Brain microvascular endothelial cell (primary cell): ENCODE measurements at regions not wholly inside any gene's neighbourhood (a gene's known extent, or its start where the extent isn't known, plus 50 kb on each side); places are given as distances from the start of the nearest gene placed in this dataset.

Experiments used
- DNase-seq: peaks from one replicate; pipeline ENCODE4 v3.0.0-alpha.2; 2020
- H3K27ac ChIP-seq: fragments of 250-450 bp; sonication (Bioruptor Pico); 2 replicates; pipeline ENCODE4 v1.5.1; 2020; ENCODE audit warnings: mild to moderate bottlenecking, moderate library complexity
- H3K27me3 ChIP-seq: fragments of 250-450 bp; sonication (Bioruptor Pico); replicated peaks from 2 replicates; pipeline ENCODE4 v1.5.1; 2020; ENCODE audit warnings: mild to moderate bottlenecking
- H3K36me3 ChIP-seq: fragments of 250-450 bp; sonication (Bioruptor Pico); replicated peaks from 2 replicates; pipeline ENCODE4 v1.5.1; 2020; ENCODE audit warnings: mild to moderate bottlenecking
- H3K4me3 ChIP-seq: 2 replicates; pipeline ENCODE4 v1.5.1; 2011; ENCODE audit warnings: low read depth, mild to moderate bottlenecking, control low read depth, low read length, moderate library complexity
- in situ Hi-C: cut with HindIII; loops from 2 replicates; pipeline ENCODE4 v1.10.0; 2017; ENCODE audit warnings: low sequenced_read_pairs, low pct_ligation_motif_present
- TF ChIP-seq, protein P1 (sequence below): IDR thresholded peaks from 2 replicates; pipeline ENCODE4 v1.5.1; 2011; ENCODE audit warnings: low read depth, mild to moderate bottlenecking, moderate library complexity, low read length, control low read depth, inconsistent platforms; ENCODE audit errors: missing control alignments

DNA sequence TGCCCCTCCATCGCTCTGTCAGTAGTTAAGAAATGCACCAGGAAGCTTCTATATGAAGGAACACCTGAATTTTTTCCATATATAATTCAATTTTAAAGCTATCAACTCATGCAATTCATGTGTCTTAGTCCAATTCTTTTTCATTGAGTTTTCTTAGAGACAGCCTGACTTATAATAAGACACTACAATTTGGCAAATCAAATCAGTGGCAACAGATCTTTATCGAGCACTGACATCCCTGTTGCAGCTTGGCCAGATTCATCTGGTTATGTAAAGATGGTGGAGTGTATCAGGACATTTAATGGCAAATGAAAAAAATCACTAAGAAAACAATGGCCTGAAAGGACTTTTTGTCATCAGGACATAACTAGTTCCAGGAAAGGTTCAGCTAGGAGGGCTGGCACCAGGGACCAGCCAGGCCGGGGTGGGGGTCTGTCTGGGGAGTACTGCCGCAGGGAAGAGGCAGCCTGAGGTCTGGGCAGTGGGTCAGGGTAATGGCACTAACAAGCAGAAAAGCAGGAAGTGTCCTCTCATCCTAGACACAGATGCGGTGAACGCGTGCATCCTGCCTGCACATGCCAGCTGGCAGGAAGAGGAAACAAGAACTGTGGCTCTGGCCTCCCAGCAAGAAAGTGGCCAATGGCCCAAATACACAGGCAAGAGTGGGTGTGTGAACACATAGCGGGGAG, 100.5 kb upstream of the LMNTD1 start:
- H3K27me3 ChIP-seq = no peaks in the 10 kb centered on the region
- TF ChIP-seq, protein P1, sequence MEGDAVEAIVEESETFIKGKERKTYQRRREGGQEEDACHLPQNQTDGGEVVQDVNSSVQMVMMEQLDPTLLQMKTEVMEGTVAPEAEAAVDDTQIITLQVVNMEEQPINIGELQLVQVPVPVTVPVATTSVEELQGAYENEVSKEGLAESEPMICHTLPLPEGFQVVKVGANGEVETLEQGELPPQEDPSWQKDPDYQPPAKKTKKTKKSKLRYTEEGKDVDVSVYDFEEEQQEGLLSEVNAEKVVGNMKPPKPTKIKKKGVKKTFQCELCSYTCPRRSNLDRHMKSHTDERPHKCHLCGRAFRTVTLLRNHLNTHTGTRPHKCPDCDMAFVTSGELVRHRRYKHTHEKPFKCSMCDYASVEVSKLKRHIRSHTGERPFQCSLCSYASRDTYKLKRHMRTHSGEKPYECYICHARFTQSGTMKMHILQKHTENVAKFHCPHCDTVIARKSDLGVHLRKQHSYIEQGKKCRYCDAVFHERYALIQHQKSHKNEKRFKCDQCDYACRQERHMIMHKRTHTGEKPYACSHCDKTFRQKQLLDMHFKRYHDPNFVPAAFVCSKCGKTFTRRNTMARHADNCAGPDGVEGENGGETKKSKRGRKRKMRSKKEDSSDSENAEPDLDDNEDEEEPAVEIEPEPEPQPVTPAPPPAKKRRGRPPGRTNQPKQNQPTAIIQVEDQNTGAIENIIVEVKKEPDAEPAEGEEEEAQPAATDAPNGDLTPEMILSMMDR = no peak
- H3K36me3 ChIP-seq = no peaks in the 10 kb centered on the region
- DNase-seq = no peak
- no peak overlapping the region for H3K4me3 ChIP-seq
- in situ Hi-C loops = no loop called here
- H3K27ac ChIP-seq = no peak overlapping the region

DNA sequence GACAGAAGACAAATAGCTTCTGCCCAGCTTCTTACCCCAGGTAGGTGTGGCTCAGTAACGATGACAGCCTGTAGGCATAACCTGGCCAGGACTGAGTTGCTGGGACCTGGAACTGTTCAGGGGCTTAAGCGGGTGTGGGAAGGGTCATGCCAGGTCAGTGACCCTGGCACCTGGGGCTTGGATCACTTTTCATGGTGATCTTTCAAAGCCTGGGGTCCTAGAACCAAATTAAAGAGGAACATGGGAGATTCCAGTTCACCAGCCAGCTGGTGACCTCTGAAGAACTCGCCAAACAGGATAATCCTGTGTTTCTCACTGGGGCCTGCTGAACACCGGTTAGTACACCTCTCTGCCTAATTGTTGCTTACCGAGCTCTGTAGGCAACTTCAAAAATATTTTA, 102.6 kb upstream of the LMNTD1 start:
- in situ Hi-C loops = no loop called here
- Histone ChIP-seq H3K36me3 (no peaks in the 10 kb centered on the region), H3K27ac (no peak overlapping the region), H3K27me3 (no peaks in the 10 kb centered on the region), H3K4me3 (no peak overlapping the region)
- no peak for DNase-seq
- TF ChIP-seq, protein P1 = no peak

DNA sequence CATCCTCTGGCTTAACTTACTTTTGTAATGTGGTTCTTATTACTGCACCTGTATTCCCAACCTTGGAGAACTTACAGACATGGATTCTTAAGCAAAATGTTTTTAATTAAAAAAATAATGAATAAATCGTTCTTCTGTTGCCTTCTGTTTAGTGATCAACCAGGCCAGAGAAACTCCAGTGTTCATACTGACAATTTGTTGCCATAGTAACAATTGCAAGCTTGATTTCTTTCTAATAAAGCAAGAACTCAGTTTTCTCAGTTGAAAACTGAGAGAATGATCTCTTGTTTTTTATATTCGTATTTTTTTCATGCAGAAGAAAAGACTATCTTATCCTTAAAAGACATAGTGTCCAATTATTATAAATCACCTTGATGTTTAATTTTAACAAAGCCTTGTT, 106.5 kb upstream of the LMNTD1 start:
- no peak overlapping the region for H3K27ac ChIP-seq

DNA sequence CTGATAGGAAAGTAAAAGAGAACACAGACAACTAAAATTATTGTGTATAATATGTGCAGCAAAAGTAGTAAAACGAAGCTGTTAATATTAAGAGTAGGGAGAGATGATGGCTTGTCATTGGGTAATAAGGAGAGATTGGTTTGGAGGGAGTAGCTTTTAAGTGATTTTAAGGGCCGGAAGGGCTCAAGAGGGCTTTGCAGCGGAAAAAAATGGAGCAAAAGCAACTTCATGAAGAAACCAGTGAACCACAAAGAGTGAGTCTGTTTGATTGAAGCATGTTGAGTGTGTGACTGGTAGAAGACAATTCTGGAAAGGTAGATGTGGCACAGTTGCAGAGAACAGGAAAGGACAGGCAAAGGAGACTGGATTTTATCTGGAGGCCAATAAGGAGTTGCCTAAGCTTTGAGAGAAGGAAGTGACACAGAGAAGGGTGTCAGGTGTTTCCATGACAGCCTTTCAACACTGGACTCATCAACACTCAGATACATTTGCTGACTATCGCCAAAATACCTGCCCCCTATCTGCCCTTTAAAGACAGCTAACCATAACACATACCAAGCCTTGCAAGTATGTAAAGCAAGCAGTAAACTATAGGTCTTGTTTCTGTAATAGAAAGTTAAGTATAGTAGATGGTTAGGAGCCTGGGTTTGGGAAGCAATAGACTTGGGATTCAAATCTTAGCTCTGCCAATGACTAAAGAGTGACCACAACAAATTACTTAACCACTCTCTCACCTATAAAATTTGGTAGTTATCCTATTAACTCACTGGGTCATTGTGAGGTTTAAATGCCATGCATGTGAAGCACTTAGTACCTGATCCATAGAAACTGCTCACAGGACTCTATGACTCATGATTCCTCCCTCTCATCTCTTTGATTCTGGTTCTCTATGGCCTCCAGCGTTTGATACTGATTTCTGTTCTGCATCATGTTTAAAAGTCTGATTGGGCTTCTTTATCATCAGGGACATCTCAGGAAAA, 117.3 kb upstream of the LMNTD1 start:
- no peaks in the 10 kb centered on the region for H3K27me3 ChIP-seq
- in situ Hi-C loops = no loop called here
- TF ChIP-seq, protein P1 = no peak
- H3K4me3 ChIP-seq = no peak overlapping the region
- no peaks in the 10 kb centered on the region for H3K36me3 ChIP-seq
- H3K27ac ChIP-seq = no peak overlapping the region
- DNase-seq = no peak

More for the DNA sequence above, 106.5 kb upstream of the LMNTD1 start:
- in situ Hi-C loops = no loop called here
- TF ChIP-seq, protein P1 = no peak
- Histone ChIP-seq H3K27me3 (no peaks in the 10 kb centered on the region), H3K36me3 (no peaks in the 10 kb centered on the region), H3K4me3 (no peak overlapping the region)
- no peak for DNase-seq

DNA sequence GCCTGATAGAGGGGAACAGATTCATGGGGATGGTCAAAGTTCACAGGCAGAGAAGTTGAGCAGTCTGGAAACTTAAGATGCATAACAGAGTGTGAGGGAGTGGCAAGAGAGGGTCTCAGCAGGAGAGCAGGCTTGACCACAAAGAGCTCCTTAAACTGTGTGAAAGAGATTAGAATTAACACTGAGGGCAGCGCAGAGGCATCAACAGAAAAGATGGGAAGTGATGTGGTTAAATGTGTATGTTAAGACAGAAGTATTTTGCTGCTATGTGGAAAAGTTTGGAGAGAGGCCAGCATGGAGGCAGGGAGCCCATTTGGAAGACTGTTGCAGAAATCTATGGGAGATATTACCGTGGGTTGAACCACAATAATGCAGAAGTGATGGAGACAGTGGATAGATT, 122.7 kb upstream of the LMNTD1 start:
- in situ Hi-C loops = no loop called here
- TF ChIP-seq, protein P1 = no peak

More for the DNA sequence above, 122.7 kb upstream of the LMNTD1 start:
- H3K4me3 ChIP-seq = no peak overlapping the region
- H3K27me3 ChIP-seq = no peaks in the 10 kb centered on the region
- no peak for DNase-seq
- no peak overlapping the region for H3K27ac ChIP-seq
- H3K36me3 ChIP-seq = no peaks in the 10 kb centered on the region
